Prostate gland (tissue), 2 donors: ENCODE measurements at regions not wholly inside any gene's neighbourhood (a gene's known extent, or its start where the extent isn't known, plus 50 kb on each side); places are given as distances from the start of the nearest gene placed in this dataset.

Source experiments
- DNase-seq: peaks from one replicate; pipeline ENCODE4 v3.0.0-alpha.2; 2019; ENCODE audit warnings: low spot score
- H3K27ac ChIP-seq, 2 donors: fragments of 200-600 bp; sonication (generic); 2 replicates each; pipeline ENCODE4 v1.5.1; 2017 to 2019
- H3K27me3 ChIP-seq: fragments of 200-600 bp; sonication (generic); replicated peaks from 2 replicates; pipeline ENCODE4 v1.5.1; 2019; ENCODE audit not compliant: insufficient read depth
- H3K36me3 ChIP-seq, 2 donors: fragments of 200-600 bp; sonication (generic); 1 replicate in 1 of 2; 2 replicates in 1 of 2; pipeline versions ENCODE4 v1.5.1 to v1.8.1; 2017 to 2019
- H3K4me1 ChIP-seq: fragments of 200-600 bp; sonication (generic); replicated peaks from 2 replicates; pipeline ENCODE4 v1.5.1; 2019
- H3K4me3 ChIP-seq, 2 donors: fragments of 200-600 bp; sonication (generic); 2 replicates each; pipeline ENCODE4 v1.5.1; 2017 to 2019
- H3K9me3 ChIP-seq: fragments of 200-600 bp; sonication (generic); 2 replicates; pipeline ENCODE4 v1.5.1; 2017
- POLR2A ChIP-seq: fragments of 450-650 bp; IDR thresholded peaks from one replicate; pipeline ENCODE4 v1.6.1; 2016; ENCODE audit warnings: antibody characterized with exemption, mild to moderate bottlenecking
- POLR2AphosphoS5 ChIP-seq: sonication (generic); formaldehyde crosslinking; IDR thresholded peaks from one replicate; pipeline ENCODE4 v1.6.1; 2017; ENCODE audit warnings: antibody characterized with exemption
- WGBS: methylation state at CpG from one replicate; pipeline ENCODE4 v1.1.5; 2018; 5-methylcytosine and 5-hydroxymethylcytosine counted together
- intact Hi-C: fragments of 100-400 bp; cut with DNase I; formaldehyde crosslinking; loops from one replicate; pipeline ENCODE4 v1.14.2; 2022
- TF ChIP-seq, protein P1 (sequence below), 4 experiments: fragments of 200-600 bp in 2 of 4; fragments of 450-650 bp in 2 of 4; sonication (generic) in 2 of 4; IDR thresholded peaks; 1 replicate in 3 of 4; 2 replicates in 1 of 4; pipeline ENCODE4 v1.5.1; 2016 to 2019; ENCODE audit warnings: antibody characterized with exemption in 4 of 4, mild to moderate bottlenecking in 2 of 4, moderate library complexity in 2 of 4

DNA sequence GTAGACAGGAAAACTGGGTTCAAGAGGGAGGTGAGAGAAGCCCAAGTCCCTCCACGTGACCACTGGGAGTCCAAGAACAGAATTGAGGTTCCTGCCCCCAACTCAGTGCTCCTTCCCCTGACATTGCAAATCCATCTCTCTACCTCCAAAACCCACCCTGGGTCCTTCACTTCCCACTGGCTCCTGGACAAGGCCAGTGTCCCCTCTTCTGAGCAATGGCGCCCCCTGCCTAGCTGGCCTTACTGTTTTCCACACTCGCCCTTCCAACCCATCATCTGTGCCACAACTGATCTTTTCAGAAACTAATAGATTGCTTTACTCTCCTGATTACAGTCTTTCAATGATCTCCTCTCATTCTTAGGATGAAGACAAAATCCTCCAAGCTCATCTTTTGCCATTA is 200.3 kb downstream of the ANKRD60 start:
- intact Hi-C loops: no loop called here
- 77% methylated on average over 3 of the region's 3 CpGs for whole genome bisulfite sequencing
- Histone ChIP-seq H3K4me1 (no peaks in the 10 kb centered on the region), H3K9me3 (no peaks in the 10 kb centered on the region), H3K36me3 (no peaks in the 10 kb centered on the region), H3K27me3 (no peaks in the 10 kb centered on the region), H3K4me3 (no peak overlapping the region), H3K27ac (no peak overlapping the region)
- DNase-seq: no peak
- TF ChIP-seq, protein P1, sequence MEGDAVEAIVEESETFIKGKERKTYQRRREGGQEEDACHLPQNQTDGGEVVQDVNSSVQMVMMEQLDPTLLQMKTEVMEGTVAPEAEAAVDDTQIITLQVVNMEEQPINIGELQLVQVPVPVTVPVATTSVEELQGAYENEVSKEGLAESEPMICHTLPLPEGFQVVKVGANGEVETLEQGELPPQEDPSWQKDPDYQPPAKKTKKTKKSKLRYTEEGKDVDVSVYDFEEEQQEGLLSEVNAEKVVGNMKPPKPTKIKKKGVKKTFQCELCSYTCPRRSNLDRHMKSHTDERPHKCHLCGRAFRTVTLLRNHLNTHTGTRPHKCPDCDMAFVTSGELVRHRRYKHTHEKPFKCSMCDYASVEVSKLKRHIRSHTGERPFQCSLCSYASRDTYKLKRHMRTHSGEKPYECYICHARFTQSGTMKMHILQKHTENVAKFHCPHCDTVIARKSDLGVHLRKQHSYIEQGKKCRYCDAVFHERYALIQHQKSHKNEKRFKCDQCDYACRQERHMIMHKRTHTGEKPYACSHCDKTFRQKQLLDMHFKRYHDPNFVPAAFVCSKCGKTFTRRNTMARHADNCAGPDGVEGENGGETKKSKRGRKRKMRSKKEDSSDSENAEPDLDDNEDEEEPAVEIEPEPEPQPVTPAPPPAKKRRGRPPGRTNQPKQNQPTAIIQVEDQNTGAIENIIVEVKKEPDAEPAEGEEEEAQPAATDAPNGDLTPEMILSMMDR (IDR thresholded peaks at IDR 0.05): peak in 1 of 4 experiments; percentile 5
- TF ChIP-seq POLR2AphosphoS5 (no peak), POLR2A (no peak)

DNA sequence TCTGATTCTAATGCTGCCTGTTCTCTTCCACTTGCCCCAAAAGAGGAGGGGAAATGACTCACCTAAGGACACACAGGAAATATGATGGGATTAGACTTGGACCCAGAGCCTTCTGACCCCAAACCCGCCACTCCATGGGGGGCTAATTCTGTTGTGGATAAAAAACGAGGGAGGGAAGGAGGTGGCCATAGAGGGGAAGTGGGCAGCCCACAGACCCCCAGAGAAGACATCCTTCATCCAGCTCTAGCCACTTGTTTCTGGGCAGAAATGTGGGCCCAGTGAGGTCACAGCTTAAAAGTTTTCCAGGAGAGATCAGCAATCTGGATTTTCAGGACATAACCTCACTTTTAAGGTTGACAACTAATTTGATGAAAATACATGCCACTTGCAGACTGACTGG is 202.1 kb downstream of the ANKRD60 start:
- DNase-seq: no peak
- TF ChIP-seq, protein P1 (IDR thresholded peaks at IDR 0.05): no peak
- TF ChIP-seq POLR2A (no peak), POLR2AphosphoS5 (no peak)
- no peaks in the 10 kb centered on the region for H3K36me3 ChIP-seq
- no peaks in the 10 kb centered on the region for H3K27me3 ChIP-seq
- WGBS: 92% methylated on average over 2 of the region's 2 CpGs
- H3K4me1 ChIP-seq: no peaks in the 10 kb centered on the region
- no peak overlapping the region for H3K4me3 ChIP-seq
- H3K9me3 ChIP-seq: no peaks in the 10 kb centered on the region
- intact Hi-C loops: no loop called here
- no peak overlapping the region for H3K27ac ChIP-seq

DNA sequence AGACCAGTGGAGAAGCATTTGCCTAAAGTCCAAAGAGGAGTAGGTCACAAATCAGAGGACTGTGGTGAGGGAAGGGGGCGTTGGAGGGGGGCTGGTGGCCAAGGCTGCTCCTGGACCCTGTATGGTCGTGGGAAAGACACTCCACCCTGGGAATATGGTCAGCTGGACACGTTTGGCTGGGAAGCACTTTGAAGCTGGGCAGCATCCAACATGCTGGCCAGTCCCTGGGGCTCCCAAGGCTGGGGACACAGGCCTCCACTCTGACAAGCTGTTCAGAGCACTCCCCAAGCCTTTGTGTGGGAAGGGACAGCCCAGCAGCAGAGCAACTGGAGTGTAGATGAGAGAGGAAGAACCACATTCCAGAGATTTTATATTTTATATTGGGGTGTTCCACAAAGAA is 203.2 kb downstream of the ANKRD60 start:
- Histone ChIP-seq H3K9me3 (no peaks in the 10 kb centered on the region), H3K27ac (peak overlapping the region; percentile 8 to 29), H3K27me3 (no peaks in the 10 kb centered on the region), H3K4me1 (no peaks in the 10 kb centered on the region), H3K36me3 (no peaks in the 10 kb centered on the region), H3K4me3 (no peak overlapping the region)
- TF ChIP-seq POLR2A (no peak), POLR2AphosphoS5 (no peak)
- intact Hi-C loops: no loop called here
- WGBS: 40% methylated on average over 3 of the region's 3 CpGs
- DNase-seq: no peak

DNA sequence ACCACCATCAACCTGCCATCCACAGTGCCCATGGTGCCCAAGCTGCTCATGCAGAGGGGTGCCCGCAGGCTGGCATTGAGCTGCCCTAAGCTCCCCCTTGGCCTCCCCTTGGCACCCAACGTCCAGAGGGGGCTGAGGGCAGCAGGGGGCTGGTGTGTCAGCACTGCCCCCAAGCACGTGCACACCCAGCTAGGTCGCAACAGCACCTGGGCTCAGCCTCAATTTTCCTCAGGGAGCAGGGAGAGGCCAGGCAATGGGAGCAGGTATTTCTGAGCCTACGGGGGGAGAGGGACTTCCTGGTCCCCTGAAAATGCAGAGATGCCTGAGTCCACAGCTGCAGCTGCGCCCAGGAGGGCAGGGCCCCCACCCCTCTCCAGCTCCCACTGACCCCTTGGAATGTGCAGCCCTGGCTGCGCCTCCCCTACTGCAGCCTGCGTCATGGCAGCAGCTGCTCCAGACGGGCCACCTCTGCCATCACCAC is 204.2 kb downstream of the ANKRD60 start:
- Histone ChIP-seq H3K36me3 (no peaks in the 10 kb centered on the region), H3K27me3 (no peaks in the 10 kb centered on the region), H3K4me3 (no peak overlapping the region), H3K27ac (no peak overlapping the region), H3K4me1 (no peaks in the 10 kb centered on the region), H3K9me3 (no peaks in the 10 kb centered on the region)
- intact Hi-C loops: no loop called here
- WGBS: 98% methylated on average over 9 of the region's 9 CpGs
- no peak for DNase-seq
- TF ChIP-seq POLR2AphosphoS5 (no peak), POLR2A (no peak)
- TF ChIP-seq, protein P1 (IDR thresholded peaks at IDR 0.05): no peak

DNA sequence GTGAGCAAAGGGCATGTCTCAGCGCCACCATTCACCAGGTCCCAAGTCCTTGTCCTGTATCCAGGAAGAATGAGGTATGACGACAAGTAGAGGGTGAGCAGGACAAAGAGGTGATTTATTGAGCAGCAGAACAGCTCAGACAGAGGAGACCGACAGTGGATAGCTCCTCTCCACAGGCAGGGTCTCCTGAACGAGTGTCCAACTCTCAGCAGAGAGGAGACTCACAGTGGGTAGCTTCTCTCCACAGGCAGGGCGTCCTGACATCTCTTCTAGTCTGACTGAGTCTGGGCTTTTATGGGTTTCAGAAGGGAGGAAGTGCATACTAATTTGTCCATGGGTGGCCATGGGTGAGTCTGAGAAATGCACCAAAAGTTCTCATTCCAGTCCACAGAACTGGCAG is 204.7 kb downstream of the ANKRD60 start:
- WGBS: 83% methylated on average over 5 of the region's 5 CpGs
- Histone ChIP-seq H3K4me3 (no peak overlapping the region), H3K4me1 (no peaks in the 10 kb centered on the region), H3K9me3 (no peaks in the 10 kb centered on the region), H3K27me3 (no peaks in the 10 kb centered on the region), H3K27ac (no peak overlapping the region), H3K36me3 (no peaks in the 10 kb centered on the region)
- TF ChIP-seq, protein P1 (IDR thresholded peaks at IDR 0.05): no peak
- TF ChIP-seq POLR2AphosphoS5: no peak
- no peak for TF ChIP-seq POLR2A
- intact Hi-C loops: no loop called here
- DNase-seq: no peak
